K562 (cell line): ENCODE measurements at regions not wholly inside any gene's neighbourhood (a gene's known extent, or its start where the extent isn't known, plus 50 kb on each side); places are given as distances from the start of the nearest gene placed in this dataset.

Experiments used
- ATAC-seq: fragments of 200-7000 bp; cut with Tn5 transposase; 3 replicates; pipeline ENCODE4 v1.9.1; 2020; ENCODE audit warnings: moderate library complexity
- BruUV-seq: library from RNA; stranded (reverse); fragments of 400-500 nt; replicated peaks from 2 replicates; lab custom pipeline; 2021; lab: Mats Ljungman, UMichigan
- CTCF ChIA-PET: fragments of 300-600 bp; formaldehyde crosslinking; extraction: SDS; loops from one replicate; lab custom pipeline; 2021; ENCODE audit warnings: low intra/inter-chr PET ratio; lab: Yijun Ruan, JAX
- POLR2A ChIA-PET: fragments of 300-600, 350-650 bp; sonication (Branson Sonifier 250); formaldehyde crosslinking; extraction: SDS; loops from one replicate; lab custom pipeline; 2021; ENCODE audit warnings: antibody characterized with exemption, inconsistent platforms; lab: Yijun Ruan, JAX
- DNase-seq, 4 experiments: peaks; one replicate each; pipeline versions ENCODE4 v3.0.0 to v3.0.0-alpha.2; 2011 to 2018; ENCODE audit warnings: low spot score in 3 of 4, mixed read lengths in 3 of 4; ENCODE audit errors: extremely low read depth in 1 of 4
- FAIRE-seq: peaks from 2 replicates; lab custom pipeline; 2011; peaks lifted over from hg19 to GRCh38; lab: Jason Lieb, UNC
- H2AFZ ChIP-seq: 2 replicates; pipeline ENCODE4 v1.6.0; 2011; ENCODE audit warnings: low read depth, low read length, control low read depth, inconsistent platforms
- H3K27ac ChIP-seq: fragments of 200-600 bp; 3 replicates; pipeline ENCODE4 v1.8.0; 2011; ENCODE audit warnings: low read depth, mild to moderate bottlenecking, control low read depth, inconsistent platforms, low read length, moderate library complexity, mixed read lengths; ENCODE audit errors: extremely low read depth
- H3K27me3 ChIP-seq, 2 experiments: fragments of 300-600 bp in 1 of 2; 2 replicates in 1 of 2; 3 replicates in 1 of 2; pipeline versions ENCODE4 v1.6.0 to v1.8.0; 2011; ENCODE audit warnings: inconsistent platforms in 2 of 2, low read length in 2 of 2, mild to moderate bottlenecking in 1 of 2, mixed read lengths in 1 of 2, moderate library complexity in 1 of 2; ENCODE audit not compliant: control insufficient read depth in 2 of 2, insufficient read depth in 2 of 2
- H3K36me3 ChIP-seq: fragments of 300-600 bp; 3 replicates; pipeline ENCODE4 v1.8.0; 2011; ENCODE audit warnings: mild to moderate bottlenecking, low read length, inconsistent platforms; ENCODE audit not compliant: control insufficient read depth, insufficient read depth
- H3K4me1 ChIP-seq, 2 experiments: fragments of 200-600 bp in 1 of 2; replicated peaks in 1 of 2; 2 replicates in 1 of 2; 3 replicates in 1 of 2; pipeline versions ENCODE4 v1.5.1 to v1.8.0; 2011; ENCODE audit warnings: inconsistent platforms in 2 of 2, low read length in 2 of 2, mild to moderate bottlenecking in 1 of 2, mixed read lengths in 1 of 2, moderate library complexity in 1 of 2; ENCODE audit not compliant: control insufficient read depth in 2 of 2, insufficient read depth in 2 of 2
- H3K4me2 ChIP-seq: 2 replicates; pipeline ENCODE4 v1.6.1; 2011; ENCODE audit warnings: low read length, control low read depth, inconsistent platforms, mixed read lengths; ENCODE audit not compliant: insufficient read depth
- H3K4me3 ChIP-seq: fragments of 200-600 bp; sonication (generic), shearing (Covaris generic); 2 replicates; pipeline ENCODE4 v1.5.1; 2016; ENCODE audit warnings: control low read depth, inconsistent platforms
- H3K79me2 ChIP-seq: fragments of 200-600 bp; 3 replicates; pipeline ENCODE4 v1.8.0; 2011; ENCODE audit warnings: low read length, inconsistent platforms; ENCODE audit not compliant: control insufficient read depth, insufficient read depth
- H3K9ac ChIP-seq, 2 experiments: 2 replicates each; pipeline versions ENCODE4 v1.6.0 to v1.6.1; 2011; ENCODE audit warnings: low read depth in 2 of 2, low read length in 2 of 2, control low read depth in 1 of 2, inconsistent platforms in 1 of 2, mild to moderate bottlenecking in 1 of 2, mixed read lengths in 1 of 2; ENCODE audit not compliant: insufficient read depth in 1 of 2
- H3K9me1 ChIP-seq: one replicate; pipeline ENCODE4 v1.6.0; 2011; ENCODE audit warnings: inconsistent platforms, mild to moderate bottlenecking, low read length, moderate library complexity; ENCODE audit not compliant: control insufficient read depth, insufficient read depth
- H3K9me3 ChIP-seq: replicated peaks from 2 replicates; pipeline ENCODE4 v1.5.1; 2011; ENCODE audit warnings: low read depth, low read length, inconsistent platforms; ENCODE audit not compliant: control insufficient read depth, insufficient read depth
- H4K20me1 ChIP-seq: replicated peaks from 2 replicates; pipeline ENCODE4 v1.6.1; 2011; ENCODE audit warnings: low read length, inconsistent platforms, mixed read lengths; ENCODE audit not compliant: control insufficient read depth, insufficient read depth
- ETV6 ChIP-seq, 3 experiments: fragments of 150-350 bp in 1 of 3; sonication (generic) in 1 of 3; formaldehyde crosslinking in 1 of 3; IDR thresholded peaks; 2 replicates each; pipeline versions ENCODE4 v1.6.1 to v1.8.0; 2014 to 2022; ENCODE audit warnings: borderline replicate concordance in 2 of 3, low read depth in 2 of 3, antibody characterized with exemption in 1 of 3, low read length in 1 of 3, mild to moderate bottlenecking in 1 of 3, missing genetic modification reagents in 1 of 3
- FOXM1 ChIP-seq, 2 experiments: fragments of 450-650 bp in 1 of 2; sonication (generic) in 1 of 2; formaldehyde crosslinking in 1 of 2; IDR thresholded peaks; 2 replicates each; pipeline versions ENCODE4 v1.6.1 to v1.9.0; 2017 to 2022; ENCODE audit warnings: low read depth in 2 of 2, mild to moderate bottlenecking in 2 of 2, missing genetic modification reagents in 1 of 2, moderate library complexity in 1 of 2
- NFIC ChIP-seq: fragments of 450-650 bp; IDR thresholded peaks from 2 replicates; pipeline ENCODE4 v1.6.1; 2017; ENCODE audit warnings: mild to moderate bottlenecking, inconsistent platforms
- NR2C2 ChIP-seq, 2 experiments: fragments of 200-800 bp in 1 of 2; sonication (Bioruptor generic) in 1 of 2; sonication (generic) in 1 of 2; formaldehyde crosslinking in 1 of 2; IDR thresholded peaks; 2 replicates each; pipeline versions ENCODE4 v1.6.1 to v1.8.0; 2016 to 2022; ENCODE audit warnings: mild to moderate bottlenecking in 1 of 2, missing compliant biosample characterization in 1 of 2, missing genetic modification characterization in 1 of 2, missing genetic modification reagents in 1 of 2
- PHF8 ChIP-seq: fragments of 200-600 bp; sonication (generic); IDR thresholded peaks from 2 replicates; pipeline ENCODE4 v1.6.1; 2012; ENCODE audit warnings: mixed run types, mild to moderate bottlenecking, inconsistent platforms, low read length, moderate library complexity, borderline replicate concordance
- RBM17 ChIP-seq: fragments of 200-400 bp; formaldehyde crosslinking; IDR thresholded peaks from 2 replicates; pipeline ENCODE4 v1.6.1; 2017; ENCODE audit warnings: low read depth, mild to moderate bottlenecking, low read length, borderline replicate concordance
- ZBTB7A ChIP-seq: IDR thresholded peaks from 2 replicates; pipeline ENCODE4 v1.6.1; 2011; ENCODE audit warnings: low read depth, mild to moderate bottlenecking, low read length, moderate library complexity, borderline replicate concordance; ENCODE audit not compliant: control insufficient read depth
- ZNF384 ChIP-seq: IDR thresholded peaks from 2 replicates; pipeline ENCODE4 v1.6.1; 2012; ENCODE audit warnings: low read depth, low read length, improper control_type of control experiment
- ZNF551 ChIP-seq: fragments of 250-450 bp; sonication (Bioruptor Pico); IDR thresholded peaks from 2 replicates; pipeline ENCODE4 v1.5.0; 2021; ENCODE audit warnings: mild to moderate bottlenecking, moderate library complexity
- WGBS: fragments of 100-300 bp; shearing (Covaris generic); methylation state at CpG from one replicate; pipeline ENCODE4 v1.1.6; 2016; ENCODE audit warnings: low coverage, mixed read lengths; ENCODE audit not compliant: insufficient coverage; ENCODE audit errors: missing lambda C conversion rate; 5-methylcytosine and 5-hydroxymethylcytosine counted together
- in situ Hi-C: fragments of 300-500 bp; cut with MboI; formaldehyde crosslinking; loops from 4 replicates; pipeline ENCODE4 v1.15.0; 2018; ENCODE audit warnings: inconsistent platforms, mixed read lengths
- intact Hi-C: fragments of 100-400 bp; cut with micrococcal nuclease; formaldehyde crosslinking; loops from 2 replicates; pipeline ENCODE4 v1.14.2; 2022
- TF ChIP-seq, protein P1 (sequence below): fragments of 150-350 bp; IDR thresholded peaks from 2 replicates; pipeline ENCODE4 v1.6.1; 2014; ENCODE audit warnings: low read depth, mild to moderate bottlenecking, low read length, borderline replicate concordance
- TF ChIP-seq, protein P2 (sequence below): fragments of 250-450 bp; sonication (Bioruptor Pico); IDR thresholded peaks from 2 replicates; pipeline ENCODE4 v1.5.0; 2021
- TF ChIP-seq, protein P3 (sequence below): fragments of 450-650 bp; IDR thresholded peaks from 2 replicates; pipeline ENCODE4 v1.6.1; 2016; ENCODE audit warnings: low read depth, mild to moderate bottlenecking, moderate library complexity

DNA sequence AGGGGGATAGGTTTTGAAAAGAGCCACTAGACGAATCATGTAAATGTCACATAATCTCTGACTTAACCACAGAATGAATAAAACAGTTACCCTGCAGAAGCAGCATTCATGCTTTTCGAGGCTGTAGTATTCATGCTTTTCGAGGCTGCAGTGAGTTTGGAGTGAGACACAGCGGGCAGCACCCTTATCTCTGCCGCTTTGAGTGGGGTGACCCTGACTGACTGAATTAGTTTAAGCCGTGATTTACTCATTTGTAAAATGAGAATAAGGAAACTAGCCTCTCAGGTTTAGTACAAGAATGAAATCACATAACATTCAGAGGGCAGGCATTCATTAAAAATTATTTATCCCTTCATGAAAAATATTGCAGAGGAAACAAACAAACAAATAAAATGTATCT is 92.8 kb upstream of the KMT2C start (continued):
- TF ChIP-seq NR2C2 (CRISPR knock-in tag; IDR thresholded peaks at IDR 0.05) (no peak), NR2C2 (tag; IDR thresholded peaks at IDR 0.05) (no peak), ZBTB7A (no peak), RBM17 (no peak), PHF8 (no peak)

DNA sequence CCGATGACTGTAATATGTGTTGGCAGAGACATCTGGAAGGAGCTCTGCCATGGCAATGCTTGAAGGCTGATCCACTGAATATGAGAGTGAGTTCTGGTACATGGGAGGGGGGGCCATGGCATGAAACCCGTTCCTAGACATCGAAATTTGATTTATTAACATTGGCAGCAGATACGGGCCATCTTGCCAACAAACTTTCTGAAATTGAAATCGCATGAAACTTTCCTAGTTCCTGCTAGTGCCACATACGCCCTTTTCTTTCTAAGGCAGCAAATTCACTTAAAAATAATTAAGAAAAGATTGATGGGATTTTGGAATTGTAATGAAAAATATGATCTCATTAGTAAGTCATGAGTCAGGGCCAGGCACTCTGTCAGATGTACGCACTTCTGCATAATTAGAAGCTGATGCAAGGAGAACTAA is 91.8 kb upstream of the KMT2C start:
- Histone ChIP-seq H3K9me3 (no peaks in the 10 kb centered on the region), H3K27ac (no peak overlapping the region), H4K20me1 (no peaks in the 10 kb centered on the region; the same call in 1 of the 2 replicates), H3K36me3 (no peaks in the 10 kb centered on the region), H3K27me3 (peaks cover 46 to 76% of the 10 kb centered on the region in 2 experiments), H3K79me2 (no peaks in the 10 kb centered on the region), H3K4me3 (no peak overlapping the region), H3K4me1 (peaks cover 0 to 7% of the 10 kb centered on the region in 2 experiments; a peak in 2 of 5 replicates), H3K9me1 (no peaks in the 10 kb centered on the region), H3K9ac (no peak overlapping the region), H3K4me2 (no peak overlapping the region), H2AFZ (no peak overlapping the region)
- in situ Hi-C loops (no loop called here), intact Hi-C loops (no loop called here)
- WGBS: 6% methylated on average over 7 of the region's 7 CpGs
- ATAC-seq: no peak
- ChIA-PET CTCF (no interaction called here), POLR2A (interaction anchor here (0.6 kb wide), 2 partner anchors 8 to 13 kb away, joined by 3 read pairs; no protein-coding TSS in a partner anchor)
- no TSS peak for BruUV-seq
- FAIRE-seq: peak; percentile 29
- DNase-seq: no peak
- TF ChIP-seq, protein P1, sequence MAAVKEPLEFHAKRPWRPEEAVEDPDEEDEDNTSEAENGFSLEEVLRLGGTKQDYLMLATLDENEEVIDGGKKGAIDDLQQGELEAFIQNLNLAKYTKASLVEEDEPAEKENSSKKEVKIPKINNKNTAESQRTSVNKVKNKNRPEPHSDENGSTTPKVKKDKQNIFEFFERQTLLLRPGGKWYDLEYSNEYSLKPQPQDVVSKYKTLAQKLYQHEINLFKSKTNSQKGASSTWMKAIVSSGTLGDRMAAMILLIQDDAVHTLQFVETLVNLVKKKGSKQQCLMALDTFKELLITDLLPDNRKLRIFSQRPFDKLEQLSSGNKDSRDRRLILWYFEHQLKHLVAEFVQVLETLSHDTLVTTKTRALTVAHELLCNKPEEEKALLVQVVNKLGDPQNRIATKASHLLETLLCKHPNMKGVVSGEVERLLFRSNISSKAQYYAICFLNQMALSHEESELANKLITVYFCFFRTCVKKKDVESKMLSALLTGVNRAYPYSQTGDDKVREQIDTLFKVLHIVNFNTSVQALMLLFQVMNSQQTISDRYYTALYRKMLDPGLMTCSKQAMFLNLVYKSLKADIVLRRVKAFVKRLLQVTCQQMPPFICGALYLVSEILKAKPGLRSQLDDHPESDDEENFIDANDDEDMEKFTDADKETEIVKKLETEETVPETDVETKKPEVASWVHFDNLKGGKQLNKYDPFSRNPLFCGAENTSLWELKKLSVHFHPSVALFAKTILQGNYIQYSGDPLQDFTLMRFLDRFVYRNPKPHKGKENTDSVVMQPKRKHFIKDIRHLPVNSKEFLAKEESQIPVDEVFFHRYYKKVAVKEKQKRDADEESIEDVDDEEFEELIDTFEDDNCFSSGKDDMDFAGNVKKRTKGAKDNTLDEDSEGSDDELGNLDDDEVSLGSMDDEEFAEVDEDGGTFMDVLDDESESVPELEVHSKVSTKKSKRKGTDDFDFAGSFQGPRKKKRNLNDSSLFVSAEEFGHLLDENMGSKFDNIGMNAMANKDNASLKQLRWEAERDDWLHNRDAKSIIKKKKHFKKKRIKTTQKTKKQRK: no peak
- TF ChIP-seq NFIC (no peak), ETV6 (IDR thresholded peaks at IDR 0.05; ENCODE audit: borderline replicate concordance in 1 of 2, low read depth in 2 of 2, low read length in 1 of 2) (no peak), ETV6 (CRISPR knock-in tag; IDR thresholded peaks at IDR 0.05; ENCODE audit: borderline replicate concordance) (no peak), ZNF384 (no peak), FOXM1 (IDR thresholded peaks at IDR 0.05; ENCODE audit: low read depth) (no peak), FOXM1 (CRISPR knock-in tag; IDR thresholded peaks at IDR 0.05; ENCODE audit: low read depth) (no peak), ZNF551 (no peak)
- TF ChIP-seq, protein P2, sequence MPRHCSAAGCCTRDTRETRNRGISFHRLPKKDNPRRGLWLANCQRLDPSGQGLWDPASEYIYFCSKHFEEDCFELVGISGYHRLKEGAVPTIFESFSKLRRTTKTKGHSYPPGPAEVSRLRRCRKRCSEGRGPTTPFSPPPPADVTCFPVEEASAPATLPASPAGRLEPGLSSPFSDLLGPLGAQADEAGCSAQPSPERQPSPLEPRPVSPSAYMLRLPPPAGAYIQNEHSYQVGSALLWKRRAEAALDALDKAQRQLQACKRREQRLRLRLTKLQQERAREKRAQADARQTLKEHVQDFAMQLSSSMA (CRISPR knock-in tag): no peak
- TF ChIP-seq, protein P3, sequence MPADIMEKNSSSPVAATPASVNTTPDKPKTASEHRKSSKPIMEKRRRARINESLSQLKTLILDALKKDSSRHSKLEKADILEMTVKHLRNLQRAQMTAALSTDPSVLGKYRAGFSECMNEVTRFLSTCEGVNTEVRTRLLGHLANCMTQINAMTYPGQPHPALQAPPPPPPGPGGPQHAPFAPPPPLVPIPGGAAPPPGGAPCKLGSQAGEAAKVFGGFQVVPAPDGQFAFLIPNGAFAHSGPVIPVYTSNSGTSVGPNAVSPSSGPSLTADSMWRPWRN: no peak
